Ascending aorta (tissue), 2 donors: ENCODE measurements at regions not wholly inside any gene's neighbourhood (a gene's known extent, or its start where the extent isn't known, plus 50 kb on each side); places are given as distances from the start of the nearest gene placed in this dataset.

Experiments
- DNase-seq, 2 donors: peaks; one replicate each; pipeline ENCODE4 v3.0.0-alpha.2; 2019; ENCODE audit warnings: low spot score in 2 of 2
- H3K27ac ChIP-seq, 2 donors: fragments of 200-600 bp; sonication (generic); one replicate each; pipeline ENCODE4 v1.5.1; 2016 to 2017; ENCODE audit warnings: mild to moderate bottlenecking in 1 of 2
- H3K27me3 ChIP-seq: fragments of 200-600 bp; sonication (generic); one replicate; pipeline ENCODE4 v1.5.1; 2017
- H3K36me3 ChIP-seq, 2 donors: fragments of 200-600 bp; sonication (generic); one replicate each; pipeline ENCODE4 v1.5.1; 2016
- H3K4me1 ChIP-seq, 2 donors: fragments of 200-600 bp; sonication (generic); one replicate each; pipeline ENCODE4 v1.5.1; 2016 to 2017; ENCODE audit warnings: mild to moderate bottlenecking in 1 of 2
- H3K4me3 ChIP-seq, 2 donors: fragments of 200-600 bp; sonication (generic); one replicate each; pipeline ENCODE4 v1.5.1; 2016 to 2017; ENCODE audit warnings: mild to moderate bottlenecking in 1 of 2
- H3K9me3 ChIP-seq, 2 donors: fragments of 200-600 bp; sonication (generic); one replicate each; pipeline ENCODE4 v1.5.1; 2016
- intact Hi-C: fragments of 100-400 bp; cut with DNase I; formaldehyde crosslinking; loops from one replicate; pipeline ENCODE4 v1.15.1; 2023
- TF ChIP-seq, protein P1 (sequence below), 3 experiments: fragments of 200-600 bp in 2 of 3; fragments of 450-650 bp in 1 of 3; sonication (generic) in 2 of 3; IDR thresholded peaks; one replicate each; pipeline ENCODE4 v1.5.1; 2016 to 2019; ENCODE audit warnings: antibody characterized with exemption in 3 of 3, mild to moderate bottlenecking in 1 of 3, moderate library complexity in 1 of 3

DNA sequence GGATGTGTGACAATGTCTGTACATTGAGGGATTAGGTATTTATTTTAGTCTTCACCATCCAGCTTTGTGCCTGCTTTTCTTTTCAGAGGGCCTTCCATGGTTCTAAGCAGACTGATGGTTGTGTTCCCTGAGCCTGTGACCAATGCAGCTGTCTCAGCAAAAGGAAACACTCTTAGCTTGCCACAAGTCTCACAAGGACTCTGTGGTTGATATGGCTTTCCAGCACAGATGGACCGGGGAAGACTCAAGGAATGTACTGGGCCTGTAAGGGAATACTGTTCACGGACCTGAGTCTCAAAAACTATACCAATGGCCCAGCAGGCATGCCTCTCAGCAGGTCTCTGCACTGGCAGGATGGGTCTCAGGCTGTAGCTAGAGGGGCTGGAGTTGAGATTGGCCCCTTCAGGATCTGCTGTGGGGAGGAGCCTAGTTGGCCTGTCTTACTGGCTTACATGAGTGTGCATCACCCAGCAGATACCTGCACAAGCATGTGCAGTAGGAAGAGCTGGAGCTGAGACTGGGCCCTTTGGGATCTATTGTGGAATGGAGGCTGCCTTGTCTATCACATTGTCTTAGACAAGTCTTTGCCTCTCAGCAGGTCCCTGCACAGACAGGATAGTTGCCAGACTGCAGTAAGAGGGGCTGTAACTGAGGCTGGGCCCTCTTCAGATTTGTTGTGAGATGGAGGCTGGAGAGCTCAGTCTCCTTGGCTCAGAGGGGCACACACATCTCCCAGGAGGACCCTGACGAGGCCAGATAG lies 52.0 kb upstream of the PDC start:
- Histone ChIP-seq H3K9me3 (no peaks in the 10 kb centered on the region), H3K4me1 (no peaks in the 10 kb centered on the region), H3K27me3 (no peaks in the 10 kb centered on the region), H3K27ac (no peak overlapping the region), H3K36me3 (no peaks in the 10 kb centered on the region), H3K4me3 (no peak overlapping the region)
- TF ChIP-seq, protein P1, sequence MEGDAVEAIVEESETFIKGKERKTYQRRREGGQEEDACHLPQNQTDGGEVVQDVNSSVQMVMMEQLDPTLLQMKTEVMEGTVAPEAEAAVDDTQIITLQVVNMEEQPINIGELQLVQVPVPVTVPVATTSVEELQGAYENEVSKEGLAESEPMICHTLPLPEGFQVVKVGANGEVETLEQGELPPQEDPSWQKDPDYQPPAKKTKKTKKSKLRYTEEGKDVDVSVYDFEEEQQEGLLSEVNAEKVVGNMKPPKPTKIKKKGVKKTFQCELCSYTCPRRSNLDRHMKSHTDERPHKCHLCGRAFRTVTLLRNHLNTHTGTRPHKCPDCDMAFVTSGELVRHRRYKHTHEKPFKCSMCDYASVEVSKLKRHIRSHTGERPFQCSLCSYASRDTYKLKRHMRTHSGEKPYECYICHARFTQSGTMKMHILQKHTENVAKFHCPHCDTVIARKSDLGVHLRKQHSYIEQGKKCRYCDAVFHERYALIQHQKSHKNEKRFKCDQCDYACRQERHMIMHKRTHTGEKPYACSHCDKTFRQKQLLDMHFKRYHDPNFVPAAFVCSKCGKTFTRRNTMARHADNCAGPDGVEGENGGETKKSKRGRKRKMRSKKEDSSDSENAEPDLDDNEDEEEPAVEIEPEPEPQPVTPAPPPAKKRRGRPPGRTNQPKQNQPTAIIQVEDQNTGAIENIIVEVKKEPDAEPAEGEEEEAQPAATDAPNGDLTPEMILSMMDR (IDR thresholded peaks at IDR 0.05) = no peak
- intact Hi-C loops = no loop called here
- no peak for DNase-seq

DNA sequence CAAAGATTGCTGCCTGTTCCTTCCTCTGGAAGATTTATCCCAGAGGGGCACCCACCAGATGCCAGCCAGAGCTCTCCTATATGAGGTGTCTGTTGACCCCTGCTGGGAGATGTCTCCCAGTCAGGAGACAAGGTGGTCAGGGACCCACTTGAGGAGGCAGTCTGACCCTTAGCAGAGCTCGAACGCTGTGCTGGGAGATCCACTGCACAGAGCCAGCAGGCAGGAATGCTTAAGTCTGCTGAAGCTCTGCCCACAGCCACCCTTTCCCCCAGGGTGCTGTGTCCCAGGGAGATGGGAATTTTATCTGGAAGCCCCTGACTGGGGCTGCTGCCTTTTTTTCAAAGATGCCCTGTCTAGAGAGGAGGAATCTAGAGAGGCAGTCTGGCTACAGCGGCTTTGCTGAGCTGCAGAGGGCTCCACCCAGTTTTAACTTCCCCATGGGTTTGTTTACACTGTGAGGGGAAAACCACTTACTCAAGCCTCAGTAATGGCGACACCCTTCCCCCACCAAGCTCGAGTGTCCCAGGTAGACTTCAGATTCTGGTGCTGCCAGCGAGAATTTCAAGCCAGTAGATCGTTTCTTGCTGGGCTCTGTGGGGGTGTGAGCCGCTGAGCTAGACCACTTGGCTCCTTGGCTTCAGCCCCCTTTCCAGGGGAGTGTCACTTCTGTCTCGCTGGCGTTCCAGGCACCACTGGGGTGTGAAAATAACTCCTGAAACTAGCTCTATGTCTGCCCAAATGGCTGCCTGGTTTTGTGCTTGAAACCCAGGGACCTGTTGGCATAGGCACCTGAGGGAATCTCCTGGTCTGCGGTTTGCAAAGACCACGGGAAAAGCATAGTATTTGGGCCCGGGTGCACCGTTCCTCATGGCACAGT lies 51.1 kb upstream of the PDC start:
- H3K4me3 ChIP-seq = no peak overlapping the region
- intact Hi-C loops = no loop called here
- H3K36me3 ChIP-seq = no peaks in the 10 kb centered on the region
- H3K4me1 ChIP-seq = no peaks in the 10 kb centered on the region
- H3K9me3 ChIP-seq = peaks cover 0 to 4% of the 10 kb centered on the region in 2 donors
- no peak for DNase-seq
- no peak overlapping the region for H3K27ac ChIP-seq
- H3K27me3 ChIP-seq = no peaks in the 10 kb centered on the region
- TF ChIP-seq, protein P1 (IDR thresholded peaks at IDR 0.05) = no peak
